ENCODE measurements at regions not wholly inside any gene's neighbourhood (a gene's known extent, or its start where the extent isn't known, plus 50 kb on each side); places are given as distances from the start of the nearest gene placed in this dataset.
A peak's percentile ranks its signal among the peaks of the same experiment; 100 is the strongest.

DNA sequence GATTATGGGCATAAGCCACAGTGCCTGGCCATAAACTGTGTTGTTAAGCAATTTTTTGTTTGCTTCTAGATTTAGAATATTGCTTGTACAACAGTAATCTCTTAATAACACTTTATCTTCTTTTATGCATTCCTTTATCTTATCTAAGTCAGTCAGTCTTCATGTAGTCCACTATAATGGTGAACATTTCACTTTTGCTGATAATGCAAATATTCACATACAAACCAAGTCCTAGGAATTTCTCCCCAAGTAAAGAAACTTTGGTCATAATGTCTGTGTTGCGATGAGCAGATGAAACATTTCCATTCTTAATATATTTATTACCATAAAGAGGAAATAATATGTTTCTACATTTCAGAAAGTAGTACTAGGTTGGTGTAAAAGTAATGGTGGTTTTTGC lies 765.8 kb upstream of the ARRDC4 start:
- no peaks in the 10 kb centered on the region for H3K79me2 ChIP-seq (ENCODE audit: insufficient read depth, low read length)
- BruUV-seq (replicated peaks) = no TSS peak
- 3% methylated on average over 1 of the region's 1 CpG for WGBS (ENCODE audit: low lambda C conversion rate)
- H3K9me3 ChIP-seq (ENCODE audit: low read length) = peaks cover 51% of the 10 kb centered on the region
- POLR2A ChIA-PET = no interaction called here
- no peak overlapping the region for H3K4me2 ChIP-seq (ENCODE audit: low read depth, low read length)
- H3K27ac ChIP-seq (ENCODE audit: extremely low read length, insufficient read depth, low read length) = no peak overlapping the region
- in situ Hi-C loops (cut with HindIII; ENCODE audit: extremely low pct_ligation_motif_present, low pct_unique_long_range_greater_than_20kb) (no loop called here), intact Hi-C loops (cut with micrococcal nuclease; ENCODE audit: unreplicated experiment) (no loop called here)
- FAIRE-seq (no peak), DNase-seq (ENCODE audit: low spot score) (no peak), ATAC-seq (no peak)
- H2AFZ ChIP-seq (ENCODE audit: low read length) = no peak overlapping the region
- peak; percentile 88 for TF ChIP-seq MAFF (IDR thresholded peaks at IDR 0.05; ENCODE audit: low read depth, low read length)
- TF ChIP-seq DNMT1 (CRISPR knock-in tag; IDR thresholded peaks at IDR 0.05) = no peak
- TF ChIP-seq MAFK (conservative IDR thresholded peaks at IDR 0.05 in 1 of 2, IDR thresholded peaks at IDR 0.05 in 1 of 2; ENCODE audit: low read length in 2 of 2) = peak; percentile 82 to 92
- TF ChIP-seq TBX3 (IDR thresholded peaks at IDR 0.05; ENCODE audit: borderline replicate concordance) = no peak
- H3K27me3 ChIP-seq (ENCODE audit: control insufficient read depth in 1 of 2, insufficient read depth in 2 of 2, low read length in 2 of 2) = no peaks in the 10 kb centered on the region
- H3K4me1 ChIP-seq (ENCODE audit: insufficient read depth, low read length) = no peaks in the 10 kb centered on the region
- no peaks in the 10 kb centered on the region for H3K36me3 ChIP-seq (replicated peaks in 1 of 2; ENCODE audit: control insufficient read depth in 1 of 2, insufficient read depth in 2 of 2, low read length in 2 of 2)
- no peaks in the 10 kb centered on the region for H4K20me1 ChIP-seq (ENCODE audit: insufficient read depth, low read length)
- no peak overlapping the region for H3K9ac ChIP-seq (ENCODE audit: insufficient read depth, low read depth, low read length)
- CTCF ChIA-PET (ENCODE audit: low intra/inter-chr PET ratio, low total read pairs) = no interaction called here
- H3K4me3 ChIP-seq (replicated peaks in 1 of 3; ENCODE audit: insufficient read depth in 1 of 3, low read depth in 2 of 3, low read length in 3 of 3) = no peak overlapping the region

- Histone ChIP-seq H3K4me3 (replicated peaks in 1 of 3; ENCODE audit: insufficient read depth in 1 of 3, low read depth in 2 of 3, low read length in 3 of 3) (no peak overlapping the region), H3K27me3 (ENCODE audit: control insufficient read depth in 1 of 2, insufficient read depth in 2 of 2, low read length in 2 of 2) (no peaks in the 10 kb centered on the region), H3K27ac (ENCODE audit: extremely low read length, insufficient read depth, low read length) (no peak overlapping the region), H3K4me2 (ENCODE audit: low read depth, low read length) (no peak overlapping the region), H3K36me3 (replicated peaks in 1 of 2; ENCODE audit: control insufficient read depth in 1 of 2, insufficient read depth in 2 of 2, low read length in 2 of 2) (no peaks in the 10 kb centered on the region), H3K9ac (ENCODE audit: insufficient read depth, low read depth, low read length) (no peak overlapping the region), H3K4me1 (ENCODE audit: insufficient read depth, low read length) (no peaks in the 10 kb centered on the region), H4K20me1 (ENCODE audit: insufficient read depth, low read length) (no peaks in the 10 kb centered on the region), H3K9me3 (ENCODE audit: low read length) (peaks cover 52% of the 10 kb centered on the region), H3K79me2 (ENCODE audit: insufficient read depth, low read length) (no peaks in the 10 kb centered on the region), H2AFZ (ENCODE audit: low read length) (no peak overlapping the region)
- no peak for DNase-seq (ENCODE audit: low spot score)
- no TSS peak for BruUV-seq (replicated peaks)
- 30% methylated on average over 15 of the region's 16 CpGs for WGBS (ENCODE audit: low lambda C conversion rate)
- intact Hi-C loops (cut with micrococcal nuclease; ENCODE audit: unreplicated experiment) = no loop called here
- in situ Hi-C loops (cut with HindIII; ENCODE audit: extremely low pct_ligation_motif_present, low pct_unique_long_range_greater_than_20kb) = no loop called here
- no peak for ATAC-seq
- FAIRE-seq = no peak
- POLR2A ChIA-PET = no interaction called here
- CTCF ChIA-PET (ENCODE audit: low intra/inter-chr PET ratio, low total read pairs) = no interaction called here
- no peak for TF ChIP-seq PHF21A (CRISPR knock-in tag; IDR thresholded peaks at IDR 0.05)
- no peak for TF ChIP-seq PLRG1 (conservative IDR thresholded peaks at IDR 0.05)
- TF ChIP-seq, protein P1, sequence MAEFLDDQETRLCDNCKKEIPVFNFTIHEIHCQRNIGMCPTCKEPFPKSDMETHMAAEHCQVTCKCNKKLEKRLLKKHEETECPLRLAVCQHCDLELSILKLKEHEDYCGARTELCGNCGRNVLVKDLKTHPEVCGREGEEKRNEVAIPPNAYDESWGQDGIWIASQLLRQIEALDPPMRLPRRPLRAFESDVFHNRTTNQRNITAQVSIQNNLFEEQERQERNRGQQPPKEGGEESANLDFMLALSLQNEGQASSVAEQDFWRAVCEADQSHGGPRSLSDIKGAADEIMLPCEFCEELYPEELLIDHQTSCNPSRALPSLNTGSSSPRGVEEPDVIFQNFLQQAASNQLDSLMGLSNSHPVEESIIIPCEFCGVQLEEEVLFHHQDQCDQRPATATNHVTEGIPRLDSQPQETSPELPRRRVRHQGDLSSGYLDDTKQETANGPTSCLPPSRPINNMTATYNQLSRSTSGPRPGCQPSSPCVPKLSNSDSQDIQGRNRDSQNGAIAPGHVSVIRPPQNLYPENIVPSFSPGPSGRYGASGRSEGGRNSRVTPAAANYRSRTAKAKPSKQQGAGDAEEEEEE (CRISPR knock-in tag; IDR thresholded peaks at IDR 0.05; ENCODE audit: borderline replicate concordance) = no peak
- TF ChIP-seq RAD21 (CRISPR knock-in tag; IDR thresholded peaks at IDR 0.05) = no peak
- TF ChIP-seq ASH2L (IDR thresholded peaks at IDR 0.05; ENCODE audit: insufficient read length, low read depth, low read length) = no peak
- TF ChIP-seq ZNF672 (CRISPR knock-in tag; IDR thresholded peaks at IDR 0.05) = no peak
- no peak for TF ChIP-seq HMG20A (CRISPR knock-in tag; IDR thresholded peaks at IDR 0.05; ENCODE audit: borderline replicate concordance)
- TF ChIP-seq RCOR2 (CRISPR knock-in tag; IDR thresholded peaks at IDR 0.05) = no peak
- TF ChIP-seq PITX1 (CRISPR knock-in tag; IDR thresholded peaks at IDR 0.05) = no peak
- no peak for TF ChIP-seq SRY (CRISPR knock-in tag; IDR thresholded peaks at IDR 0.05)
- no peak for TF ChIP-seq TBX2 (CRISPR knock-in tag; IDR thresholded peaks at IDR 0.05; ENCODE audit: borderline replicate concordance)
- TF ChIP-seq ZBTB33 (CRISPR knock-in tag; IDR thresholded peaks at IDR 0.05) = no peak
Observed at GRCh38 chr15:97196048-97197014, 764.2 kb upstream of the ARRDC4 start.

Data from HepG2 (cell line).